PC-9 (cell line): ENCODE measurements at regions not wholly inside any gene's neighbourhood (a gene's known extent, or its start where the extent isn't known, plus 50 kb on each side); places are given as distances from the start of the nearest gene placed in this dataset.

ENCODE experiments used
- BruUV-seq: library from RNA; stranded (reverse); fragments of 400-500 nt; replicated peaks from 2 replicates; lab custom pipeline; 2021; lab: Mats Ljungman, UMichigan
- CTCF ChIA-PET: fragments of 300-600 bp; sonication (Branson Sonifier 250); formaldehyde crosslinking; loops from one replicate; lab custom pipeline; 2022; ENCODE audit warnings: antibody characterized with exemption; lab: Charles Lee
- POLR2A ChIA-PET: fragments of 300-600 bp; sonication (Branson Sonifier 250); formaldehyde crosslinking; loops from one replicate; lab custom pipeline; 2022; ENCODE audit warnings: antibody characterized with exemption; ENCODE audit not compliant: unreplicated experiment; lab: Charles Lee
- DNase-seq, 2 experiments: peaks; one replicate each; pipeline versions ENCODE4 v3.0.0 to v3.0.0-alpha.2; 2015 to 2022; ENCODE audit warnings: mixed read lengths in 1 of 2
- H2AFZ ChIP-seq: fragments of 200-600 bp; sonication (generic); 2 replicates; pipeline ENCODE4 v1.8.1; 2017; ENCODE audit warnings: antibody characterized with exemption
- H3F3A ChIP-seq: fragments of 200-600 bp; sonication (generic); 2 replicates; pipeline ENCODE4 v1.8.1; 2017; ENCODE audit warnings: antibody characterized with exemption, mild to moderate bottlenecking, low read depth; ENCODE audit not compliant: insufficient read depth
- H3K27ac ChIP-seq: fragments of 200-600 bp; sonication (generic); 2 replicates; pipeline ENCODE4 v1.6.1; 2016; ENCODE audit warnings: mixed run types
- H3K27me3 ChIP-seq: fragments of 200-600 bp; sonication (generic); 2 replicates; pipeline ENCODE4 v1.6.1; 2016; ENCODE audit warnings: low read depth, mixed run types; ENCODE audit not compliant: insufficient read depth
- H3K36me3 ChIP-seq: fragments of 200-600 bp; sonication (generic); 2 replicates; pipeline ENCODE4 v1.6.1; 2016; ENCODE audit warnings: low read depth, mixed run types
- H3K4me1 ChIP-seq: fragments of 200-600 bp; sonication (generic); replicated peaks from 2 replicates; pipeline ENCODE4 v1.6.1; 2016; ENCODE audit warnings: mixed run types; ENCODE audit not compliant: insufficient read depth
- H3K4me2 ChIP-seq: fragments of 200-600 bp; sonication (generic); 2 replicates; pipeline ENCODE4 v1.6.1; 2017; ENCODE audit warnings: mixed run types
- H3K4me3 ChIP-seq: fragments of 200-600 bp; sonication (generic); 2 replicates; pipeline ENCODE4 v1.6.1; 2016; ENCODE audit warnings: mixed run types
- H3K79me2 ChIP-seq: fragments of 200-600 bp; sonication (generic); 2 replicates; pipeline ENCODE4 v1.6.1; 2017; ENCODE audit warnings: low read depth, mixed run types
- H3K9me2 ChIP-seq: fragments of 200-600 bp; sonication (generic); 2 replicates; pipeline ENCODE4 v1.8.1; 2017; ENCODE audit warnings: mild to moderate bottlenecking; ENCODE audit not compliant: insufficient read depth
- H3K9me3 ChIP-seq: fragments of 200-600 bp; sonication (generic); 2 replicates; pipeline ENCODE4 v1.8.1; 2016; ENCODE audit warnings: low read depth; ENCODE audit not compliant: insufficient read depth
- H4K20me1 ChIP-seq: fragments of 200-600 bp; sonication (generic); 2 replicates; pipeline ENCODE4 v1.8.1; 2017; ENCODE audit not compliant: insufficient read depth
- EZH2 ChIP-seq: fragments of 200-600 bp; sonication (generic); IDR thresholded peaks from 2 replicates; pipeline ENCODE4 v1.8.0; 2017; ENCODE audit warnings: antibody characterized with exemption, low read depth
- intact Hi-C: fragments of 100-400 bp; cut with micrococcal nuclease; formaldehyde crosslinking; loops from one replicate; pipeline ENCODE4 v1.10.0; 2022; ENCODE audit not compliant: unreplicated experiment
- TF ChIP-seq, protein P1 (sequence below): fragments of 200-600 bp; sonication (generic); conservative IDR thresholded peaks from 2 replicates; pipeline ENCODE4 v1.6.1; 2017; ENCODE audit warnings: mixed run types, antibody characterized with exemption, mild to moderate bottlenecking, moderate library complexity

DNA sequence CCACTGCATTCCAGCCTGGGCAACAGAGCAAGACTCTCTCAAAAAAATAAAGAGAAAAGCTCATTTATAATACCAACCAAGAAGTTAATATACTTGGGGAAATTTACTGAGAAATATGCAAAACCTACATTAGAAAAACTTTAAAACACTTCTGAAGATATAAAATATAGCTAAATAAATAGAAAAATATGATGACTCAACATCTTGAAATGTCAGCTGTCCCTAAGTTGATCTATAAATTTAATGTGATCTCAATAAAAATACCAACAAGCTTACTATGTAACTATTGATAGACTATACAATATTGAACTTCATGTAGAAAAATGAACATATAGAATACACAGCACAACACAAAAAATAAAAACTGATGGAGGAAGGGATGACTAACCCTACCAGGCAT, 87.5 kb upstream of the INTU start:
- no peaks in the 10 kb centered on the region for H3K9me2 ChIP-seq
- TF ChIP-seq, protein P1, sequence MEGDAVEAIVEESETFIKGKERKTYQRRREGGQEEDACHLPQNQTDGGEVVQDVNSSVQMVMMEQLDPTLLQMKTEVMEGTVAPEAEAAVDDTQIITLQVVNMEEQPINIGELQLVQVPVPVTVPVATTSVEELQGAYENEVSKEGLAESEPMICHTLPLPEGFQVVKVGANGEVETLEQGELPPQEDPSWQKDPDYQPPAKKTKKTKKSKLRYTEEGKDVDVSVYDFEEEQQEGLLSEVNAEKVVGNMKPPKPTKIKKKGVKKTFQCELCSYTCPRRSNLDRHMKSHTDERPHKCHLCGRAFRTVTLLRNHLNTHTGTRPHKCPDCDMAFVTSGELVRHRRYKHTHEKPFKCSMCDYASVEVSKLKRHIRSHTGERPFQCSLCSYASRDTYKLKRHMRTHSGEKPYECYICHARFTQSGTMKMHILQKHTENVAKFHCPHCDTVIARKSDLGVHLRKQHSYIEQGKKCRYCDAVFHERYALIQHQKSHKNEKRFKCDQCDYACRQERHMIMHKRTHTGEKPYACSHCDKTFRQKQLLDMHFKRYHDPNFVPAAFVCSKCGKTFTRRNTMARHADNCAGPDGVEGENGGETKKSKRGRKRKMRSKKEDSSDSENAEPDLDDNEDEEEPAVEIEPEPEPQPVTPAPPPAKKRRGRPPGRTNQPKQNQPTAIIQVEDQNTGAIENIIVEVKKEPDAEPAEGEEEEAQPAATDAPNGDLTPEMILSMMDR = no peak
- TF ChIP-seq EZH2 = no peak
- no peaks in the 10 kb centered on the region for H3K9me3 ChIP-seq
- no peaks in the 10 kb centered on the region for H4K20me1 ChIP-seq
- H3K4me2 ChIP-seq = no peak overlapping the region
- H3F3A ChIP-seq = no peaks in the 10 kb centered on the region
- no peak overlapping the region for H3K4me3 ChIP-seq
- no peak for DNase-seq
- ChIA-PET CTCF (no interaction called here), POLR2A (no interaction called here)
- H3K79me2 ChIP-seq = no peaks in the 10 kb centered on the region
- H3K36me3 ChIP-seq = no peaks in the 10 kb centered on the region
- H2AFZ ChIP-seq = no peak overlapping the region
- BruUV-seq = no TSS peak
- intact Hi-C loops = no loop called here
- no peak overlapping the region for H3K27ac ChIP-seq
- no peaks in the 10 kb centered on the region for H3K4me1 ChIP-seq
- no peaks in the 10 kb centered on the region for H3K27me3 ChIP-seq

DNA sequence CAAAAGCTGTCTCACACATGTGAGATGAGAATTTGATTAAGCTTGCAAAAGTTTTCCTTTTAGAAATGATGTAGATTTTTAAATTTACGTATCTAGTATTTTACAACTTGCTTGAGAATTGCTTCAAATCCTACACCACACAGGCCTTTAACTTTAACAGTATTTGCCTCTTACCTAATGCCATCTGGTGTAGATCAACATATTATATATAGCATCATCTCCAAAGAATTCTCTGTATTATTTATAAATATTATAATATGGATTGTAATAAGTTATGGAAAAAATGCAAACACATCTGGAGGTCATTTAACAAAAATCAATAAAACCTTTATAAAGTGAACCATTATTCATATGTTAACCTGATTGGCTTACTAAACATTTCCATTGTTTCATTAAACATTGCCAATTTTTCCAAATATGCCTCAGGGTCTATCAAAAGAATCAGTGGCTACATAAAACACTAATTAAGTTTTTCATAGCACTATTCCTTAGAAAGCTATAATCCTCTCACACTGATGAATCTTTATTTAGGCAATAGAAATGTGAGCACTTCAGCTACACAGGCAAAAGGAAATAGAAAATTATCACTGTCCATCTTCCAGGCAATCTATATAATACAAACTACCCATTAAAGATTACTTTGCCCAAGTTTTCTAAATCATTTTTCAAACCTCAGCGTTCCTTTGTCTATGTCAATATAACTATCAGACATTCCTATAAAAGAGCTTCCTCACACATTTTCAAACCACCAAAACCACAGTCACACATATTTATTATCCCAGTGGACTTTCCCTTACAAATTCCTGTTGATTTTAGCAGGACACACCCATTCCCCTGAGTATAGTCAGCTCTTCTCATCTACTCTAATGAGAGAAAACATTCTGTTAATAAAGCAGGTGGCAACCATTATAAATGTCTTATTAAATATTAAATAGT, 83.5 kb upstream of the INTU start:
- ChIA-PET POLR2A (no interaction called here), CTCF (no interaction called here)
- Histone ChIP-seq H3K79me2 (no peaks in the 10 kb centered on the region), H3K36me3 (no peaks in the 10 kb centered on the region), H3K9me3 (no peaks in the 10 kb centered on the region), H3K4me3 (no peak overlapping the region), H3K27ac (no peak overlapping the region), H4K20me1 (no peaks in the 10 kb centered on the region), H3K4me2 (no peak overlapping the region), H3K4me1 (no peaks in the 10 kb centered on the region), H3F3A (no peaks in the 10 kb centered on the region), H3K9me2 (no peaks in the 10 kb centered on the region), H2AFZ (no peak overlapping the region), H3K27me3 (no peaks in the 10 kb centered on the region)
- DNase-seq = no peak
- intact Hi-C loops = no loop called here
- no peak for TF ChIP-seq EZH2
- TF ChIP-seq, protein P1 = no peak
- no TSS peak for BruUV-seq

DNA sequence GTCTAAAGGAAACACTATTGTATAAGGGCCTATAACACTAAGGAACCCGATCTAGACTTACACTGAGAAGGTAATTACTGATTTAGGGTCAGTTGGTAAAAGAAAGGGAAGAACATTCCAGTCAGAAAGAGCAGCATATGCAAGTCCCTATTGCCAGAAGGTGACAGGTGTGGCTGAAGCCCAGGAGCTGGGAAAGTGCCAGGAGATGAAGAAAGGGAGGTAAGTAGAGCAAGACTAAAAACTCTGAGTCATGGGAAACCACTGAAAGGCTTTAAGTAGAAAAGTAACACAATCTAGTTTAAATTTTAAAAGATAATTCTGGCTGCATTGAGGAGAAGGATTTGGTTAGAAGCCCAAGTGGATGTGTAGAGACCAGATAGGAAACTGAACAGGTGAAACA, 77.7 kb upstream of the INTU start:
- no peaks in the 10 kb centered on the region for H4K20me1 ChIP-seq
- ChIA-PET CTCF (no interaction called here), POLR2A (no interaction called here)
- H3K9me3 ChIP-seq = no peaks in the 10 kb centered on the region
- H3F3A ChIP-seq = no peaks in the 10 kb centered on the region
- no peak overlapping the region for H3K27ac ChIP-seq
- H3K4me1 ChIP-seq = no peaks in the 10 kb centered on the region
- H3K4me2 ChIP-seq = no peak overlapping the region
- no peak for DNase-seq
- no peaks in the 10 kb centered on the region for H3K36me3 ChIP-seq
- H3K79me2 ChIP-seq = no peaks in the 10 kb centered on the region
- no peaks in the 10 kb centered on the region for H3K27me3 ChIP-seq
- no peaks in the 10 kb centered on the region for H3K9me2 ChIP-seq
- BruUV-seq = no TSS peak
- H2AFZ ChIP-seq = no peak overlapping the region
- intact Hi-C loops = no loop called here
- TF ChIP-seq, protein P1 = no peak
- no peak for TF ChIP-seq EZH2
- H3K4me3 ChIP-seq = no peak overlapping the region
